Endometrium (tissue), 2 donors: ENCODE measurements at regions not wholly inside any gene's neighbourhood (a gene's known extent, or its start where the extent isn't known, plus 50 kb on each side); places are given as distances from the start of the nearest gene placed in this dataset.
"Not testable (repeated sequence)": the region's sequence is repeated elsewhere in the genome, so short reads cannot be mapped to it uniquely, and the experiment has no call there.

Experiments used
- FAIRE-seq: peaks from 2 replicates; lab custom pipeline; 2012; peaks lifted over from hg19 to GRCh38; lab: Jason Lieb, UNC
- donor health status: control.
- donor health status: control.

DNA sequence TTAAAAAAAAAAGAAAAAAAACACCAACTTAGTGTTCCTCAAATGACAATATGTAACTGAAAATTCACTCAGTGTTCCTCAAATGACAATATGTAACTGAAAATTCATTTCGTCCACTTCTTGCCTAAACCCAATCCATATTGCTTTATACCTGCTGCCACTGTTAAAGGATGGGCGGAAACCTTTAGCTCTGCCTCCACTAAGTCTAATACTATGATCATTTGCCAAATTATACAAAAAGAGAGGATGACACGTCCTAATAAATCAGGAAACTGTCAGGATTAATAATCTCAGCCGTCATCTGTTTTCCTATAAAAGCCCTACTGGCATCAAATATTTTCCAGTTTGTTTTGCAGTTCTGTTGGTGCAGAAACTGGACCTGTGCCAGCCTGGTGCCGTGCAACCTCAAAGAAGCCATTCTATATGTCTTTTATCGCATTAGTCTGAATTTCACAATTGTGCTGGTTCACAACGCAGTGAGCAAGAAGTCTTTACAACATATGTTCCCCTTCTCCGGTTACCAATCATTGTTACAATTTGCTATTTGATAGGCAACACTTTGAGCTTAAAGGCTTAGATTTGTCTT lies 160.4 kb upstream of the KCNH8 start:
- FAIRE-seq = no peak

DNA sequence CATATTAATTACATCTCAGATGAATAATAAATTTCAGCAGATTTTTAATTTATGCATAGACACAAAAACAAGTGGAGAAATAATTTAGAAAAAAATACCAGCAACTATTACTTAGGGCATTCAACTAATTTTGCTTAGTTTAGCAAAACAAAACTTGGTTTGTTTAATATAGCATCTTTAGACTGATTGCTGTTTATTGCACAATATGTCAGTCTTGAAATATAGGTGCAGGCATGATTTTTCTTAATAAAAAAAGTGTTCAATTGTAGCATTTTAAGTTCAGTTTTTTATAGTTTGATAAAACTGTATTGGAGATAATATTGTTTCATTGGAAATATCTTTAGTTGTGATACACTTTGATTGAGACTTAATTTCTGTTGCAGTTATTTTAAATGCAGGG lies 161.2 kb upstream of the KCNH8 start:
- FAIRE-seq = no peak

DNA sequence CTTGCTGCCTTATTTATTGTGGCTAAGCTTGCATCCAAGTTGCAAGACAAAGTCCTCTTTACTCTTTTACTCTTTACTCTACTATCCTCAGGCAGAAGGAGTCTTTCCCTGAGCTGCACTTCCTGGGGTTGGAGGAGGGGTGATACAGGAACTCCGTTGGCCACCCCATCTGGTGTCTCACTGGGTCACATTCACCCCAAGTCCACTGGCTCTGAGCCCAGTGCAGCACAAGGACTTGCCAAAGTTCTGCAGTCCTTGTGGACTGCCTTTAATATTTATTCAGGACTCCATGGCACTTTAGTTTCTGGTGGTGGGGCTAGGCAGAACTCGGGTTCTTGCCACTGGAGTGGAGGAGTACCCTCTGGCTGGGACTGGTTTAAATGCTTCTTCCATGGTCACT lies 165.4 kb upstream of the KCNH8 start:
- no peak for FAIRE-seq

DNA sequence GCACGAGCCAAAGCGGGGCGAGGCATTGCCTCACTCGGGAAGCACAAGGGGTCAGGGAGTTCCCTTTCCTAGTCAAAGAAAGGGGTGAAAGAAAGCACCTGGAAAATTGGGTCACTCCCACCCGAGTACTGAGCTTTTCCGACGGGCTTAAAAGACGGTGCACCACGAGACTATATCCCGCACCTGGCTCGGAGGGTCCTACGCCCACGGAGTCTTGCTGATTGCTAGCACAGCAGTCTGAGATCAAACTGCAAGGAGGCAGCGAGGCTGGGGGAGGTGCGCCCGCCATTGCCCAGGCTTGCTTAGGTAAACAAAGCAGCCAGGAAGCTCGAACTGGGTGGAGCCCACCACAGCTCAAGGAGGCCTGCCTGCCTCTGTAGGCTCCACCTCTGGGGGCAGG lies 172.2 kb upstream of the KCNH8 start:
- FAIRE-seq = not testable (repeated sequence)

DNA sequence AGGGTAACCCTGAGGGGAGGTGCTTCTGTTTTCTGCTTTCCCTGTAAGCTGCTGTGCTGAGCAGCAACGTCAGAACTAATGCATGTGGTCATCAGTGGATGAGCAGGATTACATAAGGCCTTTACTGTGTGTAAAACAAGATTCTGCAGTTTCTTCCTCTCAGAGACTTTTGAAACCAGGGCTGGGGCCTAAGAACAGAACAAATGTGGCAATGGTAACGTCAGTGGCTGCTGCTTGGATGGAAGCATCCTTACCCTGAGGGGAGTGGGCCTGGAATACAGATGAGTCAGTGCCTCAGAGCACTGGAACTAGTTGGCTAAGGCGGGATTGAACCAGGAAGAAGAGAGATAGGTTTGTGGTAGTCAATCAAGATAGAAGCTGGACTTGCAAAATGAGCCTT lies 180.2 kb upstream of the KCNH8 start:
- FAIRE-seq = no peak

DNA sequence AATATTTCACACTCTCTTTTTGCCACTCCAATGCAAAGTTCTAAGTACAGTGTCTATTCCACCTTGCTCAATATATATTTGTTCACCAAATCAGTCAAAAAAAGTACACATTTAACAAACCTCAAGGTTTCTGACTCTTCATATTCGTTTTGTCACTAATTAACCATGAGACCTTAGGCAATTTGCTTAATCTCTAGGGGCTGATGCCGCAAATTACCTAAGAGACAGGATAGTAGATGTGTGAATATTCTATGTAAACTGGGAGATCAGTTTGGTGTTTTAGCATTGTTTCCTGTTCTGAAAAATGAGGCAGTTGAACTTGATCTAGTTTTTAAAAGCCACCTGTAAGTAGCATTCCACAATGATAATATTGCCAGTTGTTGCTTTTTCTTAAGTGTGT lies 182.5 kb upstream of the KCNH8 start:
- no peak for FAIRE-seq

DNA sequence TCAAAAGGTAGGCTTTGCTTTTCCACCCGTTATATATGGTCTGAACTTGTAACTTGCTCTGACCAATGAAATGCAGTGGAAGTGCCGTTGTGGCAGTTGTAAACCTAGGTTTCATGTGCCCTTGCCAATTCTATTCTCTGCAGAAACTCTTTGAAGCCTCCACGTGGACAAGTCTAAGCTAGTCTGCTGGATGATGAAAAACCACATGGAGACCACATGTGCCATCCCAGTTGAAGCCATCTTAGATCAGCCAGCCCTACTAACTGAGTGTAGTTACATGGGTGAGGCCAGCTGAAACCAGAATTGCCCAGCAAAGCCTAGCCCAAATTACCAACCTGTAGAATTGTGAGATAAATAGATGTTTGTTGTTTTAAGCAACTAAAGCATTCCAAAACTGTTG lies 183.7 kb upstream of the KCNH8 start:
- FAIRE-seq = no peak

DNA sequence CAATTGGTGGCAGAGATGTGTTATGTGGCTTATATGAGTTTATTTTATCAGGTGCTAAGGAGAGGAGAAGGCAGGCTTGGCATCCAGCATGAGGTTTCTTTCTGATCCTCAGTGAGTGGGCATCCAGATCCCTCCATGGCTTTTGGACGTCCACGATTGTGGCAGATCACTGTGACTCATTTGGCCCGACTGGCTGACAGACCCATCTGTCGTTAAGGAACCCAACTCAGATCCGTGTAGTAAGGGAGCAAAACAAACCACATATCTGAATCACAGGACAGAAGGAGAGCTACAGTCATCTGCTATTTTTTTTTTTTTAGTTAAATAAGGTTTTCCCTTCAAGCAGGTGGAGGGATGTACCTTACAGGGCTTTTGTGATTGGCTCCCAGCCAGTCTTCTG lies 197.0 kb upstream of the KCNH8 start:
- FAIRE-seq = no peak

DNA sequence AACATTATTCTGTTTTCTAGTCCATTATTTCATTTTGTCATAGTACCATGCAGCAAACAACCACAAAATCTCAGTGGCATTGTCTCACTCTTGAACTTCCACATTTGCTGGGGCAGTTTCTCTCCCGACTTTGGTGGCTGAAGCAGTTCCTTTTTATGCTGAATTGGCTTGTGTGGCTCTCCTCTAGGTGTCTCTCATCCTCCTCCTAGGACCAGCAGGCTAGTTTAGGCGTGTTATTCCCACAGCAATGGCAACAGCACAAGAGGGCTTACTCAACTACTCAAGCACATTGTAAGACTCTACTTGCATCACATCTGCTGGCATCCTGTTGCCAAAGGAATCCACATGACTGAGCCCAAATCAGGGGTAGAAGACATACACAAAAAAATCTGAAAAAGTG lies 201.8 kb upstream of the KCNH8 start:
- no peak for FAIRE-seq

DNA sequence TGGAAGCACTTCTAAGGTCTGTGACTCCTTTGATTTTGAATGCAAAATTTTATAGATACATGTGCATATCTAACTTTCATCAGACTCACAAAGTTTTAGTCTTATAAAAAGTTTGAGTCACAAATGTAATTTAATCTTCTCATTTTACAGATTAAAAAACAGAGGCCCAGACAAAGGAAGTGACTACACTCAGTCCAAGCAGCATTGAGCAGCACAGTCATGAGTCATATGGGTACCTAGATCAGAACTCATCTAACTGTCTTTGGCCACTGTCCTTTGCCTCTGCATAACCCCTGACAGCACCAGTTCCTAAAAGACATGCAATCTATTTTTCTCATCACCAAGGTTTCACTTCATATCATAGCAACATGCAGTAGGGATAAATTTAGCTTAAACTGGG lies 210.7 kb upstream of the KCNH8 start:
- no peak for FAIRE-seq

DNA sequence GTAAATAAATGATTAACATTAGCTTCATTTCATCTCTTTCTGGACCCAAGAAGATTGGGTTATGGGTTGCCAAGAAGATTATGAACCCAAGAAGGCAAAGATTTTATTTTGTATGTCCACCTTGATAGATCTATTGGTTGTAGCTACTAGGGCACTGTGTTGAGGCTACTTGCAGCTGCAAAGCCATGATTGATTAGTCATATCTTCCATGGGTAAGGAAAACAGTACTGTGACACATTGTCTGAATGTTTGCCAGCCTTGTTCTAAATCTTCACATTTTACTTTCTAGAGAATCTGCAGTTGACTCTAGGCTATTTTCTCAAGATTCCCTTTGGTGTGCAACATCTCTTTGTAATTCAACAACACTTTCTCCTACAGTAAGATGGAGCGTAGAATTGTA lies 229.2 kb upstream of the KCNH8 start:
- no peak for FAIRE-seq

DNA sequence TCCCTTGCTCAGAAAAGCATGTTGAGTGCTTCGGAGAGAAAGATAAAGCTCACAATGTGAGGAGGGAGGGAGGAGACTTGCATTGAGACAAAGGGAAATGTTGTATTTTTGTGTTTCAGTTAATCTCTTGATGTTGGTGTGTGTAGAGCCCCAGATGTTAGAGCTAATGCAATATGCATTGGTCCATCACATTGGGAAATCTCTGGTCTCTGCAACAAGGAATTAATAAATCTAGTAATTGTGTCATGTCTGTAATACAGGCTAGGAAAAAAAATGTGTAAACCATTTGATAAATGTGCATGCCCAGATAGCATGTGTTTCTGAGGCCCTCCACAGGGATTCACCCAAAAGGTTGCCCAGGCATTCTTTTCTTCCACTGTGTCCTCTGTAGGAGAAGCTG lies 230.4 kb upstream of the KCNH8 start:
- FAIRE-seq = no peak

DNA sequence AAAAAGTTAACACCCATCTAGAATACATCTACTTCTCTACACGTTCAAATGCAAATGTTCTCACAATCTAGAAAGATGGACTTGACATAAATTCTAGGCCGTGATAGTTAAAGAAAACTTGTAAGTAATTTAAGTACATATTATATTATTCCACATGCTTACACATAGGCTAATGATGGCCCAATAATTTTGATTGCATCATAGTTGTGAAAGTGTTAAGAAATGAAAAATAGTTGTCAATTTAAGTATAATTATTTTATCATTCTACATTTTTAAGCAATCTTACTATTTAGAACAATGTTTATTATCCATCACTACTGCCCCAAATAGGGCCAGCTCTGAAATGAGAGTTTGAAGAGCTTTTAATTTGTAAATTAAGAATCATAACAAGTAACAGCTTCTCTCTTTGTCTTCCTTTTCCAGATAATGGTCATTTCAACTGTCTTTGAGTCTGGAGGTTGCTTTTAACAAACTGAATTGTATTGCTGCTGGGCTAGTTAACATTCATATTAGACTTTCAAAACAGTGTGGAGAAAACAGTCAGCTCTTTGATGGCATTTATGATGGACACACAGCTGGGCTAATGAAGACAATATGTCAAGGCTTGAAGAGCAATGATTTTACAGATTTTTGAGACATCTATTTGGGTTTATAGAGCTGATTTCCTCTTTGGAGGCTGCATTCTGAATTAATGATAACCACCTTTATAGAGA lies 246.1 kb upstream of the KCNH8 start:
- no peak for FAIRE-seq

DNA sequence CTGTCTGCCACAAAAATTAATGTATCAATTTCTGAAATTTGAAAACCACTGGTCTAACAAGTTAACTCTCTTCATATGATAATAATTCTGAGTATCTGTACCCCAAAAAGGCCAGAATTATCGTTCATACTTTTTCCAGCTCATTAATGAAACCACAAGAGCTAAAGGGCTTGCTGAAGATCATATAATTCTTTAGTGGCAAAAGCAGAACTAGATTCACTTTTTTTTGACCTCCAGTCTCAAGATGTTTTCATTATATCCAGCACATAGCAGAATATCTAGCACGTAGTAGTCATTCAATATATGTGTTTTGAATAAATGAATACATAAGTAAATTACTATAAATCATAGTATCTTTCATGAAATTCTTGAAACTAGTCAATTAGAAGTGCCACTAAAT lies 246.7 kb upstream of the KCNH8 start:
- FAIRE-seq = no peak

DNA sequence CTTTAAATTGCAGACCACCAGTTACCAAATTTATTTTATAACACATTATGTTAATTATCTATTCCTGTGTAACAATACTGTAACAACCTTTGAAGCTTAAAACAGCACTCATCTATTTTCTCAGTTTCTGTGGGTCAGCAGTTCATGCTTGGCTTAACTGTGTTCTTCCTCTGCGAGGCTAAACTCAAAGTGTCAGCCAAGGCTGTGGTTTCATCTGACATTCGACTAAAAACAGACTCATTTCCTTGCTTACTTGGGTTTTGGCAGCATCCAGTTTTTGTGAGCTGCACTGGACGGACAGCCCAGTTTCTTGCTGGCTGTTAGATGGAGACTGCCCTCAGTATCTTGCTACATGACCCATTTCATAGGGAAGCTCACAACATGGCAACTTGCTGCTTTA lies 247.3 kb upstream of the KCNH8 start:
- no peak for FAIRE-seq

DNA sequence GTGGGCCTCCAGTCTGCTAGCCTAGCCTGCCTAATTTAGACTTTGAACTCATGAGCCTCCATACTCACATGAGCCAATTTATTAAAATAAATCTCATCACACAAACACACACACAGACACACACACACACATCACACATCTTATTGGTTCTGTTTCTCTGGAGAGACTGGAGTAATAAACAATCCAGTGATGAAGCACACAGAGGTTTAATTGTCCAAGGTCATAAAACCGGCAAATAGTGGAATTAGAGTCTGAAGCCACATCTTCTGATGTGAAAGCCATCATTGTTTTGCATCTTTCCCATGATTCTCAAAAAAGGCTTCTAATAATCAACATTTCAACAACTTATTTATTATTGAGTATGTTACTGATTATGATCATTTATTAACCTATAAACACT lies 249.4 kb upstream of the KCNH8 start:
- no peak for FAIRE-seq

DNA sequence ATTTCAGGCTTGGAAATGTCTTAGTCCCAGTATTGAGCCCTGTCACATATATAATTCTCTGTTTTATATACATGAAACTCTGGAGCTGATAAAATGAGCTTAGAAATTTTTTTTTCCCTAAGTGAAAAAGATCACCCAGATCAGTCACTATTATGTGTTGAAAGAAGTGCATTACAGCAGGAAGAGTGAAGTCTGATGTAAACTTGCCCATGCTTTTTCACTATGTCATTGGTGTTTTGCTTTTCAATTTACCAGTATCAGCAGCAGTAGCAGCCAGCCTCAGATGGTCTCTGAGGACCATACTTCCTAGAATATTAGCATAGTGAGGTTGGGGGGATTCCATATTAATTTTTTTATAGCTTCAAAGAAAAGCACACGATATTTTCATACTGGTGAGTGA lies 255.6 kb upstream of the KCNH8 start:
- FAIRE-seq = no peak

DNA sequence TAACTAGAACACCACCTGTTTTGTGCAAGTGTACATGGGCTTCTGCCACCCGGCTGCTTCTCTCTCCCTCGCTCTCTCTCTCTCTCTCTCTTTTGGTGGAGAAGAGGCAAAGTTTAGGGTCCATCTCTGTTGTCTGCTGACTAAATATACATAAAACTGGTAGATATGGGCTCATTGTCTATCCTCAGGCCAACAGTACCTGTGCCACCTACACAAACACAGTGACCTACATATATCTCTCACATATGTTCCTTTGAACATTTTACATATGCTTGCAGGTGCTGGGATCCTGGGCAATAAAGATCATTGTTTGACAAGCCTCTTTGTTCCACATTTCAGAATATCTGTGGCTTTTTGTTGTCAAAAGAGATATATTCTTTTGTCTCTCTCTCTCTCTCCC lies 256.3 kb upstream of the KCNH8 start:
- FAIRE-seq = no peak

DNA sequence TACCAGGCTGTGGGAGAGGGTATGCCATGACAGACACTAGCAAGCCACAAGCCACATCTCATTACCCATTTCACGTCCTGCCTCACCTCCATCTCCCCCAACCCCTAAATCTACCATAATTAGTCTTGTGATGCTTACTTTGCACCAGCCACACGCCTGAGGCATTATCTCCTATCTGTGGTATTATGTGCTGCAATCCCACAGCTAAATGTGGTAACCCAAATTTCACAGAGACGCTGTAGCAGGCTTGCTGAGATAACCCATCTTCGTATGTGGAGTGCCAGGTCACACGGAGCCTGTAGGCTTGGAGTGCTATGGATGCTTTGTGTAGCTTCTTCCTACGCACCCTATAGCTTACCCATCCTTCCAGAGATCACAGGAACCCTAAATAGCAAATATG lies 256.7 kb upstream of the KCNH8 start:
- FAIRE-seq = no peak

DNA sequence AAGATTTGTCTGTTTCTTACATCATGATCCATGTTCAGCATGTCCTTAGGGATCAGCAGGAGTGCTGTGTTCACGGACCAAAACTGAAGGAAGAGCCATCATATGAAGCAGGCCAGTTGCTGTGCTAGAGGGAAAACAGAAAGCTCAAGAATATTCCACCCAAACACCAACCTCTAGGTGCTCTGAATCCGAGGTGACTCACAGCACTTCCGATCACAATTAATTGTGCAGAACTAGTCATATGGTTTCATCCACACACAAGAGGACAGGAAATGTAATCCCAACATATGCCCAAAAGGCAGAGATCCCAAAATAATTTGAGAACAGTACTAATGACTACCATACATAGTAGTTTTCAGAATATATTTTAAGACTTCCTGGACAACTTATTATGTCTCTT lies 257.9 kb upstream of the KCNH8 start:
- FAIRE-seq = no peak

DNA sequence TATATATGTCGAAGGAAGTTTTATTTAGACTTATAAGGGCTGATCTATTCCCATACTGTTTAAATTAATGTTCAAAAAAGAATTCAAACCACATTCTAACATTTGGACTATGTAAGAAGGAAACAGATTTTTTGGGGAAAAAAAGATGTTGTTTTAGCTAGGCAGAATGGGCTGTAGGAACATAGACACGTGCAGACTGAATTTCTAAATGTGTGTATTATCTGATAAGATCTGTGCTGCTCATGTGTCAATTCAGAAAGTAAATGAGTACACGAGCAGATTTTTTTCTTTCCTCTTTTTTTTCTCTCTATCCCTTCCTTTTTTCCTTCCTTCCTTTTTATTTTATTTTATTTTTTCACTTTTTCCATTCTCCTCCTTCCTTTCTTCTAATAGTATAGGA lies 259.5 kb upstream of the KCNH8 start:
- no peak for FAIRE-seq

DNA sequence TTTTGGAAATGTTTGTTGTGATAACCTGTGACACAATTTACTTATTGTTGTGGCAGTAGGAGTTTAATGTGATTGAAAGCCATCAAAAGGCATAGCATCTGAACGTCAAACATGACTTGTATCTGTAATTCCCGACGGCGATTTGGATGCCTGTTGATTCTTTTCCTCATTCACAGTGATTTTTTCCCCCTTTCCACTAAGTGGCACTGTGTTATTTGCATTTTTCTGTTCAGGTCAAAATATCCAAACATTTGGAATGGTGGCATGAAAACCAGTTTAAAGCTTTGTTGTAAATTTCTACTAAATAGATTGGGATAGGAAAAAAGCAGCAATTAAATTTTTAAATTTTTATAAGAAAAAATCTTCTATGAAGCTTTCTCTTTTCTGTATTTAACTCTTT lies 259.9 kb upstream of the KCNH8 start:
- no peak for FAIRE-seq

DNA sequence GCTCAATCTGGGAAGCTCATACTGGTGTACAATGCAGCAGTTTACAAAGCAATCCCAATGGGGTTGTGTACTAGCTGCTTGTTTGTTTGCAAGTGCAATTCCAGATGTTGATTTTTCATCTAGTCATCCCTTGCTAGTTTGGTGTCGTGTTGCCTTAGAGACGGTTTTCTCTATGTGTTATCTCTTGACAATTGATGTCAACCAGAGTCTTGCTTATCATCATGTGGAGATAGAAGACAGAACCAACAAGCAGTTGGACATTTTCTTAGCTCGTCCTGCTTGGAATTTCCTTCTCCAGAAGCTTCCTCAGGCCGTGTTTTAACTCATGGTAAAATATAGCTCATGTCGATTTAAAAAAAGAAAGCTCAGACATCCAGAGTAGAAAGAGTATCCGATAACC lies 262.0 kb upstream of the KCNH8 start:
- FAIRE-seq = no peak

DNA sequence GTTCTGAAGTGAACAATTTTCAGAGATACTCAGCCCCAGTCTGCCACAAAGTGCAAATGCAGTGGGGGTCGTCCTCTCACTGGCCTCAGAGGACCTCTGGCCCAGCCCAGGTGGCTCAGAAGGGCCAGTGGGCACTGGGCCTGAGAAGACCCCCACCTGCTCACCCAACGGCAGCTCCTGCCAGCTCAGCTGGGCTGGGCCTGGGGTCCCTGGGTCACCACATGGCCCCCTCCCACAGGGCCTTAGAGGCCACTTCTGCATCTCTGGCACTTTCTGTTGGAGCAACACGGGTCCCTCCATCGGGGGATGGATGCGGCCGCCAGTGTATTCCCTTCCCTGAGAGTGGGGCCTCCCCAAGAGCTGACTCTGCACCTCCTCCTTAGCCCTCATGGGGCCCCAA lies 262.7 kb upstream of the KCNH8 start:
- FAIRE-seq = no peak

DNA sequence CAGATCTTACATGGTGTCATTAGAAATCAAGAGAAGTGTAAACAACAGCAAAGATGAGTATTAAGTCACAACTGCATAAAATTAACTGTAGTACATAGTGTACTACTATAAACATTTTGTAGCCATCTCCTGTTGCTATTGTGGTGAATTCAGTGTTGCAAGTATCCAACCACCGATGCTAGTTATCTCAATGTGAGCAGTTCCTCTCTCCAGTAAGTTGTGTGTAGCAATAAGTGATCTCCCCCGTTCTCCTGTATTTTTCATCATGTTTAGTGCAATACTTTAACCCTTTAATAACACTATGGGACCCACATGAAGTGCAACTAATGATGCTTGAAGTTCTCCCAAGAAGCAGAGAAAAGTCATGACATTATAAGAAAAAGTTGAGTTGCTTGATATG lies 264.7 kb upstream of the KCNH8 start:
- no peak for FAIRE-seq
